ENCODE measurements at regions not wholly inside any gene's neighbourhood (a gene's known extent, or its start where the extent isn't known, plus 50 kb on each side); places are given as distances from the start of the nearest gene placed in this dataset.

DNA sequence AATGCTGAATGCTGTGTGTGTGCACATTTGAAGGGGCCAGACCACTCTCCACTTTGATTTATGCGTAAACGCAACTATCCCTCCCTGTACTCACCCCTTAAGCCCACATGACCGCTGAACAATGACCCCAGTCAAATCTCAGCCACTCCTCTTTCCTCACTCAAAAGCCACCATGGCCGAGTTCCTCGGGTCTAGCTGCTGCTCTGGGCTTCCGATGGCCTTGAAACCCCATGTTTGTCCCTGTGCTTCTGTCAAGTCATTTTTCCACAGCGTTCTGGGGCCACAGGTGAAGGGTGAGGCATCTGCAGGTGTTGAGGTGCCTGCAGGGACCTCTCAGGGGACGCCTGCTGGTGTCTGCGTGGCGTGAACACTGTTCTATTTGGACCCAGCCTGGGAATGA, 74.3 kb upstream of the TMEM18 start:
- TF ChIP-seq CTCF (IDR thresholded peaks at IDR 0.05) (no peak), POLR2A (IDR thresholded peaks at IDR 0.05) (no peak)

Measured in prostate gland (tissue), 2 donors.